Lung (tissue), 12 donors: ENCODE measurements at regions not wholly inside any gene's neighbourhood (a gene's known extent, or its start where the extent isn't known, plus 50 kb on each side); places are given as distances from the start of the nearest gene placed in this dataset. TPM values are rescaled to one million over a fixed set of nuclear protein-coding genes. Genes with fewer than 3 reads are reported as not detected.

ENCODE experiments used
- ATAC-seq: fragments of 200-7000 bp; cut with Tn5 transposase; one replicate; pipeline ENCODE4 v1.9.1; 2020; ENCODE audit warnings: moderate number of reproducible peaks; ENCODE audit not compliant: insufficient read depth, low FRiP score
- DNase-seq, 3 donors: peaks; one replicate each; pipeline ENCODE4 v3.0.0-alpha.2; 2013 to 2017
- H3K27ac ChIP-seq, 2 donors: one replicate each; pipeline ENCODE4 v1.5.1; 2013; ENCODE audit warnings: mild to moderate bottlenecking in 2 of 2, moderate library complexity in 2 of 2, control low read depth in 1 of 2, inconsistent platforms in 1 of 2, low read depth in 1 of 2, low read length in 1 of 2
- H3K27me3 ChIP-seq, 3 donors: one replicate each; pipeline ENCODE4 v1.5.1; 2013; ENCODE audit warnings: low read length in 2 of 3; ENCODE audit not compliant: control insufficient read depth in 3 of 3, insufficient read depth in 3 of 3
- H3K36me3 ChIP-seq, 4 donors: one replicate each; pipeline ENCODE4 v1.5.1; 2013; ENCODE audit warnings: low read length in 4 of 4, mild to moderate bottlenecking in 1 of 4, moderate library complexity in 1 of 4; ENCODE audit not compliant: control insufficient read depth in 4 of 4, insufficient read depth in 4 of 4
- H3K4me1 ChIP-seq, 5 donors: one replicate each; pipeline ENCODE4 v1.5.1; 2013; ENCODE audit warnings: low read length in 5 of 5, mild to moderate bottlenecking in 2 of 5, moderate library complexity in 1 of 5; ENCODE audit not compliant: control insufficient read depth in 5 of 5, insufficient read depth in 5 of 5
- H3K4me3 ChIP-seq: one replicate; pipeline ENCODE4 v1.5.1; 2013; ENCODE audit warnings: mild to moderate bottlenecking, control low read depth, moderate library complexity
- H3K9ac ChIP-seq, 2 donors: one replicate each; pipeline ENCODE4 v1.5.1; 2013; ENCODE audit warnings: low read length in 2 of 2, control low read depth in 1 of 2; ENCODE audit not compliant: insufficient read depth in 1 of 2
- H3K9me3 ChIP-seq, 4 donors: one replicate each; pipeline ENCODE4 v1.5.1; 2013; ENCODE audit warnings: low read length in 3 of 4, mild to moderate bottlenecking in 1 of 4, moderate library complexity in 1 of 4; ENCODE audit not compliant: control insufficient read depth in 4 of 4, insufficient read depth in 3 of 4
- CTCF ChIP-seq: IDR thresholded peaks from 2 replicates; pipeline ENCODE4 v1.5.1; 2012; ENCODE audit warnings: mild to moderate bottlenecking; ENCODE audit errors: control extremely low read depth, extremely low read depth
- WGBS, 2 donors: extraction: QIAGEN DNeasy Blood & Tissue Kit; methylation state at CpG; one replicate each; pipeline ENCODE4 v1.1.7; 2013; 5-methylcytosine and 5-hydroxymethylcytosine counted together
- small RNA-seq: library from RNA; depleted of rRNA; stranded (forward); fragments of <200 nt; gene quantifications from one replicate; pipeline ENCODE3, GENCODE V24; 2014; ENCODE audit warnings: low replicate concordance
- donor health status: control.
- donor health status: control.
- donor health status: Bipolar disorder and iron deficiency.
- donor health status: healthy.
- donor health status: DM: yes; HTN: yes; CAD: no.

- no peaks in the 10 kb centered on the region for H3K27me3 ChIP-seq
- H3K27ac ChIP-seq = no peak overlapping the region
- no peaks in the 10 kb centered on the region for H3K4me1 ChIP-seq
- no peak overlapping the region for H3K9ac ChIP-seq
- no peak for ATAC-seq
- TF ChIP-seq CTCF = no peak
- H3K36me3 ChIP-seq = no peaks in the 10 kb centered on the region
- 96 to 100% methylated on average over 2 of the region's 2 CpGs for WGBS, 2 donors
- H3K4me3 ChIP-seq = no peak overlapping the region
- no peak for DNase-seq
- H3K9me3 ChIP-seq = peaks cover 0 to 1% (median 0%) of the 10 kb centered on the region in 4 donors
Measured at GRCh38 chr5:81802625-81803024, 51.7 kb upstream of the SSBP2 start.

GRCh38 chr5:81802020-81802419, 51.1 kb upstream of the SSBP2 start:
- Histone ChIP-seq H3K9me3 (peaks cover 0 to 1% (median 0%) of the 10 kb centered on the region in 4 donors), H3K36me3 (no peaks in the 10 kb centered on the region), H3K27ac (no peak overlapping the region), H3K9ac (no peak overlapping the region), H3K4me3 (no peak overlapping the region), H3K4me1 (no peaks in the 10 kb centered on the region), H3K27me3 (no peaks in the 10 kb centered on the region)
- ATAC-seq = no peak
- 91 to 95% methylated on average over 2 of the region's 2 CpGs for WGBS, 2 donors
- no peak for DNase-seq
- no peak for TF ChIP-seq CTCF

GRCh38 chr5:81800797-81801196, 49.9 kb upstream of the SSBP2 start:
- H3K27me3 ChIP-seq = no peaks in the 10 kb centered on the region
- no peak overlapping the region for H3K4me3 ChIP-seq
- DNase-seq = no peak
- ATAC-seq = no peak
- H3K9ac ChIP-seq = no peak overlapping the region
- H3K36me3 ChIP-seq = no peaks in the 10 kb centered on the region
- no peak overlapping the region for H3K27ac ChIP-seq
- TF ChIP-seq CTCF = no peak
- H3K4me1 ChIP-seq = no peaks in the 10 kb centered on the region
- 23 to 29% methylated on average over 1 of the region's 1 CpG for WGBS, 2 donors
- H3K9me3 ChIP-seq = peaks cover 0 to 1% (median 0%) of the 10 kb centered on the region in 4 donors

Small RNAs in the stretch of these regions (small RNA-seq; reads per million reads assigned to genes)
- not detected for gene SEM1P1
